Ascending aorta (tissue), 2 donors: ENCODE measurements at regions not wholly inside any gene's neighbourhood (a gene's known extent, or its start where the extent isn't known, plus 50 kb on each side); places are given as distances from the start of the nearest gene placed in this dataset.

ENCODE experiments used
- DNase-seq, 2 donors: peaks; one replicate each; pipeline ENCODE4 v3.0.0-alpha.2; 2019; ENCODE audit warnings: low spot score in 2 of 2
- H3K27ac ChIP-seq, 2 donors: fragments of 200-600 bp; sonication (generic); one replicate each; pipeline ENCODE4 v1.5.1; 2016 to 2017; ENCODE audit warnings: mild to moderate bottlenecking in 1 of 2
- H3K27me3 ChIP-seq: fragments of 200-600 bp; sonication (generic); one replicate; pipeline ENCODE4 v1.5.1; 2017
- H3K36me3 ChIP-seq, 2 donors: fragments of 200-600 bp; sonication (generic); one replicate each; pipeline ENCODE4 v1.5.1; 2016
- H3K4me1 ChIP-seq, 2 donors: fragments of 200-600 bp; sonication (generic); one replicate each; pipeline ENCODE4 v1.5.1; 2016 to 2017; ENCODE audit warnings: mild to moderate bottlenecking in 1 of 2
- H3K4me3 ChIP-seq, 2 donors: fragments of 200-600 bp; sonication (generic); one replicate each; pipeline ENCODE4 v1.5.1; 2016 to 2017; ENCODE audit warnings: mild to moderate bottlenecking in 1 of 2
- H3K9me3 ChIP-seq, 2 donors: fragments of 200-600 bp; sonication (generic); one replicate each; pipeline ENCODE4 v1.5.1; 2016
- CTCF ChIP-seq, 3 experiments: fragments of 200-600 bp in 2 of 3; fragments of 450-650 bp in 1 of 3; sonication (generic) in 2 of 3; IDR thresholded peaks; one replicate each; pipeline ENCODE4 v1.5.1; 2016 to 2019; ENCODE audit warnings: antibody characterized with exemption in 3 of 3, mild to moderate bottlenecking in 1 of 3, moderate library complexity in 1 of 3
- intact Hi-C: fragments of 100-400 bp; cut with DNase I; formaldehyde crosslinking; loops from one replicate; pipeline ENCODE4 v1.15.1; 2023

DNA sequence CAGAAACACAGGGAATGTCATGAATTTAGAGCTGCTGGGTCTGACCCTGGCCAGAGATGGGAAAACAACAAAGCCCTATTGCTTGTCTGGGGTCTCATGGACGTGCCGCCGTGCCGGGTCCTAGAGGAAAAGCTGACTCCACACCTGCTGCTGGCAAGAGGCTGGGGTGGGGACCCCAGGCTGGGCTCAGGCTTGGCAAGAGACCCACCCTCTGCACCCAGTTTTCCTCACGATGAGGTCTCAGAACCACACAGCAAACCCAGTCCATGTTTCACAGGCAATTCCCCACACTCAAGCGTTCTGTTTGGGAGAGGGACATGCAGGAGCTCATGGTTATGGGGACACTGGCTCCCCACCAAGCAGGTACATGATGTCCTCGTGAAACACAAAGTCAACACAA lies 367.3 kb upstream of the SALL3 start:
- DNase-seq, result no peak
- intact Hi-C loops, result no loop called here
- Histone ChIP-seq H3K36me3 (no peaks in the 10 kb centered on the region), H3K27ac (no peak overlapping the region), H3K4me3 (no peak overlapping the region), H3K4me1 (no peaks in the 10 kb centered on the region), H3K9me3 (peaks cover 0 to 9% of the 10 kb centered on the region in 2 donors), H3K27me3 (no peaks in the 10 kb centered on the region)
- TF ChIP-seq CTCF (IDR thresholded peaks at IDR 0.05), result no peak

- Histone ChIP-seq H3K36me3 (no peaks in the 10 kb centered on the region), H3K4me1 (no peaks in the 10 kb centered on the region), H3K27ac (no peak overlapping the region), H3K4me3 (no peak overlapping the region), H3K9me3 (peaks cover 0 to 9% of the 10 kb centered on the region in 2 donors), H3K27me3 (no peaks in the 10 kb centered on the region)
- intact Hi-C loops, result no loop called here
- DNase-seq, result no peak
- TF ChIP-seq CTCF (IDR thresholded peaks at IDR 0.05), result no peak
Measured at GRCh38 chr18:78612801-78613200, 366.8 kb upstream of the SALL3 start.

DNA sequence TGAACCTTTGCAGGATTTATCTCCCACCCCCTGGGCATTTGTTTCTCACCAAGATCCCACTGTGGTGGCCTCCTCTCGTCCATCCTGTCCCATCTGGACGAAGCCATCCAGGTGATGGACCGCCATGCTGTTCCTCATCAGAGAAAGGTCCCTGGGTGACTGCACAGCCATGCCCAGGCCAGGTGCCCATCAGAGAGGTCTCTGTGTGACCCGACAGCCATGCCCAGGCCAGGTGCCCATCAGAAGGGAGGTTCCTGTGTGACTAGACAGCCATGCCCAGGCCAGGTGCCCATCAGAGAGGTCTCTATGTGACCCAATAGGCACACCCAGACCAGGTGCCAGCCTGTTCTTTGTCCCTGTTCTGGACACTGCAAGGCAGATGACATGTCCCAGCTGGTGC lies 360.9 kb upstream of the SALL3 start:
- Histone ChIP-seq H3K4me1 (no peaks in the 10 kb centered on the region), H3K9me3 (peaks cover 0 to 9% of the 10 kb centered on the region in 2 donors), H3K27ac (no peak overlapping the region), H3K36me3 (no peaks in the 10 kb centered on the region), H3K27me3 (no peaks in the 10 kb centered on the region), H3K4me3 (no peak overlapping the region)
- intact Hi-C loops, result no loop called here
- no peak for TF ChIP-seq CTCF (IDR thresholded peaks at IDR 0.05)
- DNase-seq, result peak in 1 of 2 donors; percentile 37

DNA sequence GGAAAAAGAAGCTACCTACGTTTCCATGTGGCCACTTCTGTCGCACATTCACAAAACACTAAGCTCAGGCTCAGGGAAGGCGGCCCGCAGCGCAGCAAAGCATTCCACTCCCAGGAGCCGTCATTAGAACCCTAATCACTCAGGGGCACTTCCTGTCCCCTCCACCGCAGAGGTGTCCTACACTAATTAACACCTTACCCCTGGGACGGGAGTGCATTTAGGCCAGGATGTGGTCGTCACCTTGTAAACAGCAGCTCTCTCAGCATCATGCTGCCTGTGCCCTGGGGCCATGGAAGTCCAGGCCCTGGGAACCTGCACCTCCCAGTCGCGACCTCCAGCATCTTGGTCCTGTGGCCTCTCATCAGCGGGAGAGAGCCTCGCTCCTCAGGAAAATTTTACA lies 359.8 kb upstream of the SALL3 start:
- no peaks in the 10 kb centered on the region for H3K27me3 ChIP-seq
- TF ChIP-seq CTCF (IDR thresholded peaks at IDR 0.05), result no peak
- no peak overlapping the region for H3K4me3 ChIP-seq
- peaks cover 0 to 9% of the 10 kb centered on the region in 2 donors for H3K9me3 ChIP-seq
- no peak overlapping the region for H3K27ac ChIP-seq
- intact Hi-C loops, result no loop called here
- no peaks in the 10 kb centered on the region for H3K4me1 ChIP-seq
- DNase-seq, result peak in 1 of 2 donors; percentile 43
- no peaks in the 10 kb centered on the region for H3K36me3 ChIP-seq

GRCh38 chr18:78620326-78620725 lies 359.3 kb upstream of the SALL3 start:
- Histone ChIP-seq H3K4me1 (no peaks in the 10 kb centered on the region), H3K9me3 (peaks cover 0 to 9% of the 10 kb centered on the region in 2 donors), H3K4me3 (no peak overlapping the region), H3K36me3 (no peaks in the 10 kb centered on the region), H3K27ac (no peak overlapping the region), H3K27me3 (no peaks in the 10 kb centered on the region)
- intact Hi-C loops, result no loop called here
- TF ChIP-seq CTCF (IDR thresholded peaks at IDR 0.05), result no peak
- DNase-seq, result no peak

- H3K36me3 ChIP-seq, result no peaks in the 10 kb centered on the region
- H3K27me3 ChIP-seq, result no peaks in the 10 kb centered on the region
- H3K4me3 ChIP-seq, result no peak overlapping the region
- DNase-seq, result no peak
- no peaks in the 10 kb centered on the region for H3K4me1 ChIP-seq
- no peak overlapping the region for H3K27ac ChIP-seq
- TF ChIP-seq CTCF (IDR thresholded peaks at IDR 0.05), result no peak
- intact Hi-C loops, result no loop called here
- peaks cover 0 to 9% of the 10 kb centered on the region in 2 donors for H3K9me3 ChIP-seq
Measured at GRCh38 chr18:78621141-78621755, 358.4 kb upstream of the SALL3 start.
